ENCODE measurements at regions not wholly inside any gene's neighbourhood (a gene's known extent, or its start where the extent isn't known, plus 50 kb on each side); places are given as distances from the start of the nearest gene placed in this dataset.
"Not testable (repeated sequence)": the region's sequence is repeated elsewhere in the genome, so short reads cannot be mapped to it uniquely, and the experiment has no call there.

- DNase-seq (ENCODE audit: low spot score), result peak; percentile 66
Measured at GRCh38 chr1:54474310-54475251, 68.4 kb upstream of the SSBP3 start.

GRCh38 chr1:54471588-54471987 lies 65.4 kb upstream of the SSBP3 start:
- DNase-seq (ENCODE audit: low spot score), result no peak

- not testable (repeated sequence) for DNase-seq (ENCODE audit: low spot score)
Measured at GRCh38 chr1:54469444-54469843, 63.2 kb upstream of the SSBP3 start.

- DNase-seq (ENCODE audit: low spot score), result not testable (repeated sequence)
Measured at GRCh38 chr1:54468288-54469084, 62.3 kb upstream of the SSBP3 start.

- peak; percentile 82 for DNase-seq (ENCODE audit: low spot score)
Measured at GRCh38 chr1:54465351-54465811, 59.2 kb upstream of the SSBP3 start.

- DNase-seq (ENCODE audit: low spot score), result peak; percentile 36
Measured at GRCh38 chr1:54464477-54465146, 58.4 kb upstream of the SSBP3 start.

- no peak for DNase-seq (ENCODE audit: low spot score)
Measured at GRCh38 chr1:54464031-54464476, 57.9 kb upstream of the SSBP3 start.

GRCh38 chr1:54463259-54464030 lies 57.3 kb upstream of the SSBP3 start:
- peak; percentile 37 for DNase-seq (ENCODE audit: low spot score)

- DNase-seq (ENCODE audit: low spot score), result no peak
Measured at GRCh38 chr1:54462597-54463258, 56.5 kb upstream of the SSBP3 start.

- peak; percentile 54 for DNase-seq (ENCODE audit: low spot score)
Measured at GRCh38 chr1:54461731-54462596, 55.8 kb upstream of the SSBP3 start.

GRCh38 chr1:54460861-54461387 lies 54.7 kb upstream of the SSBP3 start:
- DNase-seq (ENCODE audit: low spot score), result no peak

GRCh38 chr1:54460351-54460750 lies 54.2 kb upstream of the SSBP3 start:
- DNase-seq (ENCODE audit: low spot score), result no peak

GRCh38 chr1:54459726-54460191 lies 53.6 kb upstream of the SSBP3 start:
- no peak for DNase-seq (ENCODE audit: low spot score)

GRCh38 chr1:54459140-54459539 lies 52.9 kb upstream of the SSBP3 start:
- DNase-seq (ENCODE audit: low spot score), result no peak

- DNase-seq (ENCODE audit: low spot score), result no peak
Measured at GRCh38 chr1:54456921-54457529, 50.8 kb upstream of the SSBP3 start.

- no peak for DNase-seq (ENCODE audit: low spot score)
Measured at GRCh38 chr1:54456361-54456760, 50.2 kb upstream of the SSBP3 start.
